ENCODE measurements at regions not wholly inside any gene's neighbourhood (a gene's known extent, or its start where the extent isn't known, plus 50 kb on each side); places are given as distances from the start of the nearest gene placed in this dataset.

DNA sequence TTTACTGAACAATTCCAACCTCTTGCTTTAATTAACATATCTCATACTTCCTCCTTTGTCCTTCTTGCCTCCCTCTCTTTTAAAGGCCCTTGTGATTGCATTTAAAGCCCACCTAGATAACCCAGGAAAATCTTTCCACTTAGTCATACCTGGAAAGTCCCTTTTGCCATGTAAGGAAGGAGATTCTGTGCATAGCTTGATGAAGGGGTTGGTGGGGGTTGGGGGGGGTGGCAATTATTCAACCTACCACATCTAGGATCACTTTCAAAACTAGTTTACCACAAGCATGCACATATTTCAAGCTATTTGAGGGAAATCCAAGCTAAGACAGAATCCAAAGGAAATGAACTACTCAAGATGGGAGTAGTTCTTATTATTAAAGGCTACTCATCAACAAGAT, 249.1 kb upstream of the PTBP2 start:
- no peak overlapping the region for H3K27ac ChIP-seq
- TF ChIP-seq, protein P1, sequence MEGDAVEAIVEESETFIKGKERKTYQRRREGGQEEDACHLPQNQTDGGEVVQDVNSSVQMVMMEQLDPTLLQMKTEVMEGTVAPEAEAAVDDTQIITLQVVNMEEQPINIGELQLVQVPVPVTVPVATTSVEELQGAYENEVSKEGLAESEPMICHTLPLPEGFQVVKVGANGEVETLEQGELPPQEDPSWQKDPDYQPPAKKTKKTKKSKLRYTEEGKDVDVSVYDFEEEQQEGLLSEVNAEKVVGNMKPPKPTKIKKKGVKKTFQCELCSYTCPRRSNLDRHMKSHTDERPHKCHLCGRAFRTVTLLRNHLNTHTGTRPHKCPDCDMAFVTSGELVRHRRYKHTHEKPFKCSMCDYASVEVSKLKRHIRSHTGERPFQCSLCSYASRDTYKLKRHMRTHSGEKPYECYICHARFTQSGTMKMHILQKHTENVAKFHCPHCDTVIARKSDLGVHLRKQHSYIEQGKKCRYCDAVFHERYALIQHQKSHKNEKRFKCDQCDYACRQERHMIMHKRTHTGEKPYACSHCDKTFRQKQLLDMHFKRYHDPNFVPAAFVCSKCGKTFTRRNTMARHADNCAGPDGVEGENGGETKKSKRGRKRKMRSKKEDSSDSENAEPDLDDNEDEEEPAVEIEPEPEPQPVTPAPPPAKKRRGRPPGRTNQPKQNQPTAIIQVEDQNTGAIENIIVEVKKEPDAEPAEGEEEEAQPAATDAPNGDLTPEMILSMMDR (IDR thresholded peaks at IDR 0.05), result no peak
- TF ChIP-seq ZFX (IDR thresholded peaks at IDR 0.05; ENCODE audit: borderline replicate concordance), result no peak

DNA sequence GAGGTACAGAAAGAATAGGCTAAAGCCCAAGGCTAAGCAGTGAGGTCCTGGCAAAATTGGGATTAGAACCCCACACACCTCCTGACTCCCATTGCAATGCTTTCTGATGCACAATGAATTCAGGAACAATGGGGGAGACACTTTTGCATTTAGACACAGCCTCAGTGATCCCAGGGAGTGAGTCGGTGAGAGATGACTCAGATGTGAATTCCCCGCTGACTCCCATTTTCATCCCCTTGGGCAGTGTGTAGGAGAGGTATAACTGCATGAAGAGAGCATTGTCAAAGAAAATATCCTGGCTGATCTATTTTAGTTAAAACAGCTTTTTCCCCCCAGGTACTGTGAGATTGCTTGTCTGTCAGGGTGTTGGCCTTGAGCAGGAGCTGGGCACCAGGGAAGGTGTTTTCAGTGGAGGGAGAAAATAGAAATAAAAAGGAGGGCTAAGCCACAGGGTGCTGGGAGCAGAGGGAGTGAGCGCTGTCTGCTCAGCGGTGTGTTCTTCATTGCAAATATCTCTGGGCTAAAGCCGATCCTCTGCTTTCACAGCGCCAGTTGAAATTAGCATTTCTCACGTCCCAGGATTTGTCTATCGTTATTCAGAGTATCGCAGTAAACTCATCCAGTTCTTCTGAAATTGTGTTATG, 247.7 kb upstream of the PTBP2 start:
- no peak for TF ChIP-seq ZFX (IDR thresholded peaks at IDR 0.05; ENCODE audit: borderline replicate concordance)
- TF ChIP-seq, protein P1 (IDR thresholded peaks at IDR 0.05), result no peak
- no peak overlapping the region for H3K27ac ChIP-seq

DNA sequence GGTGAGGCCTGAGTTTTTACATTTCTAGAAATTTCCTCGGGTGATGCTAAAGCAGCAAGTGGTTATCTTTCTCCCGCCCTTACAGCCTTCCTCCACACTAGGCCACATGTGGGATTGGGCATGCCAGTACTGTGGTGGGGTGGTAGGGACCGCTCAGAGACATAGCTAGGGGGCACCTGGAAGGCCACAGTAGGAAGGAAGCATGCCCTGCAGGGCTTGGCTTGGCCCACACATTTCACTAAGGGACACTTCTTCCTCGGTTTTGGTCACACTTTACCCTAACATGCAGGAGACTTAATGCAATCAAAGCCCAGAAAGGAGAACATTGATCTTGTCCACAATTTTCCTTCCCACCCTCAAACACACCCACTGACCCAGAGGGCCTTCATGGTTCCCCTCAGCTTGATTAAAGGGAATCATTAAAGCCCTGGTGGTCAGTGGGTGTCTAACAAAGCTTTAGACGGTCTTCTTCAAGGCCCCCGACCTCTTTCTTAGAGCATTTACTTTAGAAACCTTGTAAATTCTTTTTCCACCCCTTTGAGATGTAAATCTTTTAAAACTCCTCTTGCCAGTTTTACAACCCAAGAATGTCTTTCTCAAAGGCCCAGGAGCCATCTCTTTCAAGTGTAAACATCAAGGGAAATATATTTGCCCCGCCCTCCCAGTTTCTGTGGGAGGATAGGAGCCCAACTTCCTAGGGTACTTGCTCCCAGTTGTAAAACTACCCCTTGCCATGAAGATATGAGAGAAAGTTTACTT, 246.4 kb upstream of the PTBP2 start:
- TF ChIP-seq, protein P1 (IDR thresholded peaks at IDR 0.05), result no peak
- no peak for TF ChIP-seq ZFX (IDR thresholded peaks at IDR 0.05; ENCODE audit: borderline replicate concordance)
- no peak overlapping the region for H3K27ac ChIP-seq

DNA sequence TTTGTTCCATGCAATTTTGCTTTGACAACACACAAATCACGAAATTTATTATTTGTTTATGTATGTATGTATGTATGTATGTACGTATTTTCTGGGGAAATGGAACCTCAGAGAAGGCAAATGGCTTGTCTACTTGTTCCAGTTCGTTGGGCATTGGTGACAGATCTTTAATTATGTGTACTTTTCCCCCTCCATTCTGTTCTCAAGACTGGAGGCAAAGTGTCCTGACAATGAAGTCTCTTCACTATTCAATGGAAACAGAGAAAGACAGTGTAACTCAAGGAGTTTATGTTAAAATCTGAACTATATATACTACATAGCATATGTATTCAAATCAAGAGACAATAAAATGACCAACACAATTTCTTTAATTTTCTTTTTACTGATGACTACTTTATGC, 245.7 kb upstream of the PTBP2 start:
- no peak overlapping the region for H3K27ac ChIP-seq

DNA sequence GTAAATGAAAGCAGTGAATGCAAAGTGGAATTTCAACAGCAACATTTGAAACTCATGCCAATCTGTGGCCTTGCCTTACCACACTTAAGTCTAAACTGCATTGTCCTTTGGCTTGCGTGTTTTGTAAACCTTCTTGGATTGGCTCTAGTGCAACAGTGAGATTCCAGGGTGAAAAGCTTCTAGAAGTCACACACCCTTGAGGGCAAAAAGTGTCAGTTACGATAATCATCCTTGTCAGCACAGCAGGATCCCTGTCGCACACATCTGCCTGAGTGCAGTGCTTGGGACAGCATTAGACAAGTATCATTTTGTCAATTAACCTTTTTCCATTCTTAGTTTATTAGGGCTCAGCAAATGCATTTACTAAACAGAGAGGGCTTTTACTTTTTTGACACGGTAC, 243.4 kb upstream of the PTBP2 start:
- TF ChIP-seq, protein P1 (IDR thresholded peaks at IDR 0.05), result no peak
- TF ChIP-seq ZFX (IDR thresholded peaks at IDR 0.05; ENCODE audit: borderline replicate concordance), result no peak

More for the DNA sequence above, 245.7 kb upstream of the PTBP2 start:
- TF ChIP-seq, protein P1 (IDR thresholded peaks at IDR 0.05), result no peak
- TF ChIP-seq ZFX (IDR thresholded peaks at IDR 0.05; ENCODE audit: borderline replicate concordance), result no peak

DNA sequence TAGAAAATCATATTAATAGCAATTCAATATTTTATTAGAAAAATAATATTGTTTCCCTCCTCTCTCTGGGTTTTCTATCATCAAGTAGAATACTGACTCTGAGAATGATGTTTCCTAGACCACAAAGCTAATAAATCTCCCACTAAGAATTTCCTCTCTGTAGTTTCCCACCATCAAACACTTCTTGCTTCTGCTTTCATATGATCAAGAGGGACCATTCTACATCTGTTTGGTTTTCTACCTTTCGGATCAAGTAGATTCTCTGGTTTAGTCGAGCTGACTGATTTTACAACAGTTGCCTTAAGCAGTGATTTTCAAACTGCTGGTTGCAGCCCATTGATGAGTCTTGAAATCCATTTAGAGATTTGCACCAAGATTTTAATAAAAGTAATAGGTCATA, 240.2 kb upstream of the PTBP2 start:
- TF ChIP-seq ZFX (IDR thresholded peaks at IDR 0.05; ENCODE audit: borderline replicate concordance), result no peak
- TF ChIP-seq, protein P1 (IDR thresholded peaks at IDR 0.05), result no peak
- no peak overlapping the region for H3K27ac ChIP-seq

More for the DNA sequence above, 243.4 kb upstream of the PTBP2 start:
- H3K27ac ChIP-seq, result no peak overlapping the region

DNA sequence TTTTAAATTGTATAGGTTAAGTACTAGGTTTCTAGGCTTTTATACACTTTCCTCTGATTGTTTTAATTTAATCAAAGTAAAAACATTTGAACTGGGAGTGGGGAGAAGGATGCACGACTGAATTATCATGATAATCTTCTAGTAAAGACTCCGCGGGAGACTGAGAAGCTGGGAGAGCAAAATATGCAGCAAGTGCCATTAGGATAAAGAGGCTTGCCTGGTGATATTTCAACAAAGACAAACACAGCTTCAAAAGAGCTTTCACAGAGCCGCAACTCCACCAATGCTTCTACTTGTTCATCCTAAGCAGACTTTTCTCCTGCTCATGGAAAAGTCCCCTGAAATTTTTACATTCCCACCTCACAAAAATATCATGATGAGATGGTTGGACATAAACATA, 239.0 kb upstream of the PTBP2 start:
- no peak for TF ChIP-seq ZFX (IDR thresholded peaks at IDR 0.05; ENCODE audit: borderline replicate concordance)
- TF ChIP-seq, protein P1 (IDR thresholded peaks at IDR 0.05), result no peak
- no peak overlapping the region for H3K27ac ChIP-seq
